GM12878 (cell line): ENCODE measurements at regions not wholly inside any gene's neighbourhood (a gene's known extent, or its start where the extent isn't known, plus 50 kb on each side); places are given as distances from the start of the nearest gene placed in this dataset.

Source experiments
- ATAC-seq: fragments of 200-7000 bp; cut with Tn5 transposase; 3 replicates; pipeline ENCODE4 v1.9.1; 2020; ENCODE audit warnings: mild to moderate bottlenecking, moderate library complexity
- BruUV-seq: library from RNA; stranded (reverse); fragments of 400-500 nt; replicated peaks from 2 replicates; lab custom pipeline; 2021; lab: Mats Ljungman, UMichigan
- CTCF ChIA-PET: fragments of 300-600 bp; sonication (Branson Sonifier 250); formaldehyde crosslinking; extraction: SDS; loops from one replicate; lab custom pipeline; 2021; ENCODE audit warnings: inconsistent platforms; lab: Yijun Ruan, JAX
- POLR2A ChIA-PET: fragments of 350-600 bp; formaldehyde crosslinking; extraction: SDS; loops from one replicate; lab custom pipeline; 2021; ENCODE audit warnings: inconsistent platforms; lab: Charles Lee
- RAD21 ChIA-PET: fragments of 300-600 bp; sonication (Branson Sonifier 250); formaldehyde crosslinking; loops from one replicate; lab custom pipeline; 2023; ENCODE audit warnings: antibody characterized with exemption; ENCODE audit not compliant: unreplicated experiment; lab: Charles Lee
- SMC1A ChIA-PET: fragments of 300-600 bp; sonication (Branson Sonifier 250); formaldehyde crosslinking; loops from one replicate; lab custom pipeline; 2023; ENCODE audit not compliant: unreplicated experiment, uncharacterized antibody; lab: Charles Lee
- DNase-seq: peaks from one replicate; pipeline ENCODE4 v3.0.0-alpha.2; 2011; ENCODE audit warnings: low read depth, low spot score
- FAIRE-seq: peaks from 3 replicates; lab custom pipeline; 2011; peaks lifted over from hg19 to GRCh38; lab: Jason Lieb, UNC
- H2AFZ ChIP-seq: 2 replicates; pipeline ENCODE4 v1.6.0; 2011; ENCODE audit warnings: low read depth, low read length, control low read depth; ENCODE audit not compliant: control insufficient read depth
- H3K27ac ChIP-seq: 2 replicates; pipeline ENCODE4 v1.5.1; 2011; ENCODE audit warnings: control low read depth; ENCODE audit not compliant: control insufficient read depth, insufficient read depth
- H3K27me3 ChIP-seq, 2 experiments: replicated peaks in 1 of 2; 2 replicates each; pipeline versions ENCODE4 v1.6.0 to v1.6.1; 2011; ENCODE audit warnings: low read length in 1 of 2; ENCODE audit not compliant: control insufficient read depth in 2 of 2, insufficient read depth in 2 of 2
- H3K36me3 ChIP-seq, 2 experiments: 2 replicates each; pipeline ENCODE4 v1.5.1; 2011; ENCODE audit warnings: low read length in 1 of 2; ENCODE audit not compliant: control insufficient read depth in 2 of 2, insufficient read depth in 2 of 2
- H3K4me1 ChIP-seq: 2 replicates; pipeline ENCODE4 v1.6.1; 2011; ENCODE audit warnings: mild to moderate bottlenecking, low read length, moderate library complexity, mixed read lengths; ENCODE audit not compliant: control insufficient read depth, insufficient read depth
- H3K4me2 ChIP-seq: 2 replicates; pipeline ENCODE4 v1.6.0; 2011; ENCODE audit warnings: control low read depth; ENCODE audit not compliant: control insufficient read depth, insufficient read depth
- H3K4me3 ChIP-seq: fragments of 200-600 bp; sonication (generic); 2 replicates; pipeline ENCODE4 v1.5.1; 2016
- H3K79me2 ChIP-seq: 2 replicates; pipeline ENCODE4 v1.6.0; 2011; ENCODE audit warnings: low read length; ENCODE audit not compliant: control insufficient read depth, insufficient read depth
- H3K9ac ChIP-seq: 2 replicates; pipeline ENCODE4 v1.8.0; 2011; ENCODE audit warnings: low read length, control low read depth, mixed read lengths; ENCODE audit not compliant: control insufficient read depth, insufficient read depth
- H3K9me3 ChIP-seq: replicated peaks from 3 replicates; pipeline ENCODE4 v1.5.1; 2011; ENCODE audit warnings: mild to moderate bottlenecking, low read length; ENCODE audit not compliant: control insufficient read depth, insufficient read depth
- H4K20me1 ChIP-seq: 2 replicates; pipeline ENCODE4 v1.6.0; 2011; ENCODE audit not compliant: control insufficient read depth, insufficient read depth
- ATF3 ChIP-seq: IDR thresholded peaks from 2 replicates; pipeline ENCODE4 v1.6.1; 2011; ENCODE audit warnings: low read depth, mild to moderate bottlenecking, low read length, moderate library complexity, borderline replicate concordance; ENCODE audit errors: extremely low read depth
- E4F1 ChIP-seq: fragments of 450-650 bp; IDR thresholded peaks from 2 replicates; pipeline ENCODE4 v1.6.1; 2018; ENCODE audit warnings: borderline replicate concordance, mild to moderate bottlenecking; ENCODE audit not compliant: partially characterized antibody
- ELK1 ChIP-seq: IDR thresholded peaks from 2 replicates; pipeline ENCODE4 v1.6.1; 2012; ENCODE audit warnings: low read depth, low read length, improper control_type of control experiment
- HCFC1 ChIP-seq: fragments of 150-350 bp; IDR thresholded peaks from 2 replicates; pipeline ENCODE4 v1.6.1; 2014; ENCODE audit warnings: low read length
- HDAC2 ChIP-seq: fragments of 200-600 bp; sonication (generic); IDR thresholded peaks from 2 replicates; pipeline ENCODE4 v1.6.1; 2017
- HSF1 ChIP-seq: fragments of 150-350 bp; IDR thresholded peaks from 2 replicates; pipeline ENCODE4 v1.6.1; 2014; ENCODE audit warnings: mild to moderate bottlenecking, low read depth, low read length
- KAT2A ChIP-seq: conservative IDR thresholded peaks from 2 replicates; pipeline ENCODE4 v1.6.1; 2011; ENCODE audit warnings: low read depth, low read length; ENCODE audit not compliant: control insufficient read depth
- KDM1A ChIP-seq: fragments of 200-600 bp; sonication (generic); IDR thresholded peaks from 2 replicates; pipeline ENCODE4 v1.6.1; 2016; ENCODE audit warnings: borderline replicate concordance
- KLF5 ChIP-seq: fragments of 450-650 bp; IDR thresholded peaks from 2 replicates; pipeline ENCODE4 v1.6.1; 2014; ENCODE audit warnings: mild to moderate bottlenecking; ENCODE audit not compliant: partially characterized antibody
- PAX8 ChIP-seq: fragments of 450-650 bp; IDR thresholded peaks from 2 replicates; pipeline ENCODE4 v1.6.1; 2017; ENCODE audit warnings: mild to moderate bottlenecking, moderate library complexity
- POLR2AphosphoS5 ChIP-seq: IDR thresholded peaks from 2 replicates; pipeline ENCODE4 v1.6.1; 2011; ENCODE audit warnings: mild to moderate bottlenecking, low read length, inconsistent platforms
- RELB ChIP-seq: fragments of 450-650 bp; IDR thresholded peaks from 2 replicates; pipeline ENCODE4 v1.6.1; 2017; ENCODE audit warnings: low read depth, mild to moderate bottlenecking, moderate library complexity
- SMC3 ChIP-seq: IDR thresholded peaks from 2 replicates; pipeline ENCODE4 v1.6.1; 2011; ENCODE audit warnings: low read length, improper control_type of control experiment, borderline replicate concordance
- SP1 ChIP-seq: IDR thresholded peaks from one replicate; pipeline ENCODE4 v1.6.1; 2011; ENCODE audit warnings: low read depth, low read length
- ZNF622 ChIP-seq: fragments of 450-650 bp; IDR thresholded peaks from 2 replicates; pipeline ENCODE4 v1.6.1; 2017; ENCODE audit warnings: mild to moderate bottlenecking, inconsistent platforms
- WGBS: methylation state at CpG from one replicate; pipeline ENCODE4 v1.1.6; 2016; ENCODE audit warnings: low lambda C conversion rate; ENCODE audit not compliant: insufficient replicate concordance, insufficient coverage; ENCODE audit errors: missing lambda C conversion rate; 5-methylcytosine and 5-hydroxymethylcytosine counted together
- in situ Hi-C: fragments of 300-500 bp; cut with MboI; formaldehyde crosslinking; loops from 9 replicates; pipeline ENCODE4 v1.14.3; 2018; ENCODE audit warnings: mixed read lengths
- intact Hi-C: fragments of 100-400 bp; cut with micrococcal nuclease; formaldehyde crosslinking; loops from one replicate; pipeline ENCODE4 v1.14.2; 2022; ENCODE audit not compliant: unreplicated experiment

- intact Hi-C loops (loop anchor here (1.0 to 5.0 kb wide), 5 partner anchors 14 to 66 kb away; partner anchors contain the start of gene KLF6), in situ Hi-C loops (no loop called here)
- POLR2A ChIA-PET: interaction anchor here (1.0 to 4.2 kb wide), 15 partner anchors 12 to 197 kb away, joined by 3 to 39 read pairs (median 5); partner anchors contain the start of gene KLF6
- RAD21 ChIA-PET: interaction anchor here (0.5 to 10.6 kb wide), 16 partner anchors 10 to 124 kb away, joined by 3 to 135 read pairs (median 4); partner anchors contain the start of gene KLF6
- Histone ChIP-seq H4K20me1 (no peaks in the 10 kb centered on the region), H3K79me2 (no peaks in the 10 kb centered on the region), H3K27ac (peak overlapping the region; percentile 88), H3K36me3 (no peaks in the 10 kb centered on the region), H3K4me2 (peak overlapping the region; percentile 68), H2AFZ (no peak overlapping the region; the same call in 1 of the 2 replicates), H3K4me3 (peak overlapping the region; percentile 46; the same call in 1 of the 2 replicates), H3K9me3 (no peaks in the 10 kb centered on the region), H3K27me3 (no peaks in the 10 kb centered on the region), H3K4me1 (peaks cover 23% of the 10 kb centered on the region), H3K9ac (peak overlapping the region; percentile 63)
- SMC1A ChIA-PET: interaction anchor here (0.6 to 15.5 kb wide), 20 partner anchors 9 to 171 kb away, joined by 3 to 280 read pairs (median 4); partner anchors contain the start of gene KLF6
- peak; percentile 89 for ATAC-seq
- WGBS: 2% methylated on average over 2 of the region's 2 CpGs
- peak; percentile 68 for DNase-seq
- CTCF ChIA-PET: interaction anchor here (0.6 to 2.6 kb wide), 15 partner anchors 12 to 1603 kb away, joined by 3 to 10 read pairs (median 4); partner anchors contain the start of gene KLF6
- TSS peak; percentile 89 for BruUV-seq
- FAIRE-seq: peak; percentile 52
- TF ChIP-seq ELK1 (no peak), KLF5 (no peak), RELB (0 out of 2 replicates have a peak, but pooled peaks have one; percentile 30), ZNF622 (no peak), HSF1 (no peak), KDM1A (no peak), HDAC2 (no peak), E4F1 (no peak), KAT2A (no peak), SMC3 (no peak), HCFC1 (no peak), PAX8 (no peak), POLR2AphosphoS5 (no peak), SP1 (no peak), ATF3 (no peak)
Observed at GRCh38 chr10:3836222-3836820, 51.3 kb upstream of the KLF6 start.
